HCT116 (cell line): ENCODE measurements at regions not wholly inside any gene's neighbourhood (a gene's known extent, or its start where the extent isn't known, plus 50 kb on each side); places are given as distances from the start of the nearest gene placed in this dataset. TPM values are rescaled to one million over a fixed set of nuclear protein-coding genes. Genes with fewer than 3 reads are reported as not detected.

Source experiments
- microRNA-seq: library from miRNA; unstranded; fragments of <30 nt; microRNA quantifications from one replicate; pipeline ENCODE4, GENCODE V29; 2016; ENCODE audit warnings: borderline number of aligned reads

Small RNAs in the stretch of these regions (microRNA-seq; reads per million reads assigned to microRNA genes)
- not detected for gene MIR4268
